ENCODE measurements at regions not wholly inside any gene's neighbourhood (a gene's known extent, or its start where the extent isn't known, plus 50 kb on each side); places are given as distances from the start of the nearest gene placed in this dataset.

DNA sequence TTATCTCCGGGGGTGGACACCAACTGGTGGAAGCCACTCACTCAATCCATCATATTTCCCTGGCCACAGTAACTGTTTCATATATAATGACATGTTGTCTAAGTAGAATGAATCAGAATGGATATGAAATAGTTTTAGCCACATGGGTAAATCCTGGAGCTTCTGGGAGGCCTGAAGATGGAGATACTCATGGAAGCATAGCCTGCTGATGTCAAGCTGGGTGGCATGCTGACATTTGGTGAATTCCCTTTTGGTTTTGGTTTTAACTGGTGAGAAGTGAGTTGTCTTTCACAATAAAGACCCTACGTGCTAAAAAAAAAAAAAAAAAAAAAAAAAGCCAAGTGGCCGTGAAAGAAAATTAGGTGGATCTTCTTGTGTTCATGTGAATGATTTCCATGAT, 105.3 kb upstream of the ITGA6 start:
- Mint-ChIP-seq H3K4me1 (ENCODE audit: low read depth, unreplicated experiment) (no peaks in the 10 kb centered on the region), H3K27me3 (ENCODE audit: insufficient read depth, unreplicated experiment) (no peaks in the 10 kb centered on the region), H3K27ac (ENCODE audit: unreplicated experiment) (no peak overlapping the region), H3K36me3 (ENCODE audit: insufficient read depth, unreplicated experiment) (no peaks in the 10 kb centered on the region), H3K9me3 (ENCODE audit: unreplicated experiment) (peaks cover 9% of the 10 kb centered on the region), H3K4me3 (ENCODE audit: unreplicated experiment) (no peak overlapping the region)
- TF ChIP-seq, protein P1, sequence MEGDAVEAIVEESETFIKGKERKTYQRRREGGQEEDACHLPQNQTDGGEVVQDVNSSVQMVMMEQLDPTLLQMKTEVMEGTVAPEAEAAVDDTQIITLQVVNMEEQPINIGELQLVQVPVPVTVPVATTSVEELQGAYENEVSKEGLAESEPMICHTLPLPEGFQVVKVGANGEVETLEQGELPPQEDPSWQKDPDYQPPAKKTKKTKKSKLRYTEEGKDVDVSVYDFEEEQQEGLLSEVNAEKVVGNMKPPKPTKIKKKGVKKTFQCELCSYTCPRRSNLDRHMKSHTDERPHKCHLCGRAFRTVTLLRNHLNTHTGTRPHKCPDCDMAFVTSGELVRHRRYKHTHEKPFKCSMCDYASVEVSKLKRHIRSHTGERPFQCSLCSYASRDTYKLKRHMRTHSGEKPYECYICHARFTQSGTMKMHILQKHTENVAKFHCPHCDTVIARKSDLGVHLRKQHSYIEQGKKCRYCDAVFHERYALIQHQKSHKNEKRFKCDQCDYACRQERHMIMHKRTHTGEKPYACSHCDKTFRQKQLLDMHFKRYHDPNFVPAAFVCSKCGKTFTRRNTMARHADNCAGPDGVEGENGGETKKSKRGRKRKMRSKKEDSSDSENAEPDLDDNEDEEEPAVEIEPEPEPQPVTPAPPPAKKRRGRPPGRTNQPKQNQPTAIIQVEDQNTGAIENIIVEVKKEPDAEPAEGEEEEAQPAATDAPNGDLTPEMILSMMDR (IDR thresholded peaks at IDR 0.05; ENCODE audit: insufficient read depth in 1 of 2, low read depth in 1 of 2, low read length in 1 of 2, severe bottlenecking in 1 of 2, unreplicated experiment in 1 of 2), result no peak
- no TSS peak for BruUV-seq (replicated peaks)
- intact Hi-C loops (cut with micrococcal nuclease; ENCODE audit: unreplicated experiment), result no loop called here
- Histone ChIP-seq H3K4me3 (ENCODE audit: low read depth, low read length) (no peak overlapping the region), H3K36me3 (ENCODE audit: control insufficient read depth, insufficient read depth, low read length) (no peaks in the 10 kb centered on the region), H3K9me3 (no peaks in the 10 kb centered on the region), H3K4me1 (no peaks in the 10 kb centered on the region), H3K27me3 (replicated peaks; ENCODE audit: control insufficient read depth, insufficient read depth, low read length) (no peaks in the 10 kb centered on the region)
- ChIA-PET POLR2A (no interaction called here), CTCF (interaction anchor here (0.6 to 0.7 kb wide), 2 partner anchors 139 to 150 kb away, joined by 3 to 4 read pairs; no protein-coding TSS in a partner anchor)
- DNase-seq, result no peak

DNA sequence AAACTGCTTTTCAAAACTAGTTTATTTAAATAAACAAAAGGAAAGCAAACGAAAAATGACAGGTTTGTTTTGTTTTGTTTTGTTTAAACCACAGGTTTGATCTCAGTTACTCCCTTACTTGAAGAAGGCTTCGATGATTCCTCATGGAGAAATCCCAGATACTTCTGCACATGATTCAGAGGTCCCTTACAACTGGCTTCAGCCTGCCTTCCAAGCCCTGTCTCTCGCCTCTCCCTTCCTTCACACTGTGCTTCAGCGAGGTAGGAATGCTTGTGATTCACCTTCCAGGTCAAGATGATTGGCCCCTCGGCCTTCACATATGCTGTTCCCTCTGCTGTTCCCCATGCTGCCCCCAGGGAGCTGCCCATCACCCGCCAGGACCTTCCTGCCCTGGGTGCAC, 104.1 kb upstream of the ITGA6 start:
- ChIA-PET CTCF (no interaction called here), POLR2A (no interaction called here)
- peaks cover 9% of the 10 kb centered on the region for H3K9me3 Mint-ChIP-seq (ENCODE audit: unreplicated experiment)
- H3K27ac Mint-ChIP-seq (ENCODE audit: unreplicated experiment), result no peak overlapping the region
- Histone ChIP-seq H3K27me3 (replicated peaks; ENCODE audit: control insufficient read depth, insufficient read depth, low read length) (no peaks in the 10 kb centered on the region), H3K4me1 (no peaks in the 10 kb centered on the region), H3K36me3 (ENCODE audit: control insufficient read depth, insufficient read depth, low read length) (no peaks in the 10 kb centered on the region), H3K9me3 (no peaks in the 10 kb centered on the region), H3K4me3 (ENCODE audit: low read depth, low read length) (no peak overlapping the region)
- no peak for DNase-seq
- no peak overlapping the region for H3K4me3 Mint-ChIP-seq (ENCODE audit: unreplicated experiment)
- H3K4me1 Mint-ChIP-seq (ENCODE audit: low read depth, unreplicated experiment), result no peaks in the 10 kb centered on the region
- TF ChIP-seq, protein P1 (IDR thresholded peaks at IDR 0.05; ENCODE audit: insufficient read depth in 1 of 2, low read depth in 1 of 2, low read length in 1 of 2, severe bottlenecking in 1 of 2, unreplicated experiment in 1 of 2), result no peak
- intact Hi-C loops (cut with micrococcal nuclease; ENCODE audit: unreplicated experiment), result no loop called here
- H3K36me3 Mint-ChIP-seq (ENCODE audit: insufficient read depth, unreplicated experiment), result no peaks in the 10 kb centered on the region
- no peaks in the 10 kb centered on the region for H3K27me3 Mint-ChIP-seq (ENCODE audit: insufficient read depth, unreplicated experiment)
- BruUV-seq (replicated peaks), result no TSS peak

DNA sequence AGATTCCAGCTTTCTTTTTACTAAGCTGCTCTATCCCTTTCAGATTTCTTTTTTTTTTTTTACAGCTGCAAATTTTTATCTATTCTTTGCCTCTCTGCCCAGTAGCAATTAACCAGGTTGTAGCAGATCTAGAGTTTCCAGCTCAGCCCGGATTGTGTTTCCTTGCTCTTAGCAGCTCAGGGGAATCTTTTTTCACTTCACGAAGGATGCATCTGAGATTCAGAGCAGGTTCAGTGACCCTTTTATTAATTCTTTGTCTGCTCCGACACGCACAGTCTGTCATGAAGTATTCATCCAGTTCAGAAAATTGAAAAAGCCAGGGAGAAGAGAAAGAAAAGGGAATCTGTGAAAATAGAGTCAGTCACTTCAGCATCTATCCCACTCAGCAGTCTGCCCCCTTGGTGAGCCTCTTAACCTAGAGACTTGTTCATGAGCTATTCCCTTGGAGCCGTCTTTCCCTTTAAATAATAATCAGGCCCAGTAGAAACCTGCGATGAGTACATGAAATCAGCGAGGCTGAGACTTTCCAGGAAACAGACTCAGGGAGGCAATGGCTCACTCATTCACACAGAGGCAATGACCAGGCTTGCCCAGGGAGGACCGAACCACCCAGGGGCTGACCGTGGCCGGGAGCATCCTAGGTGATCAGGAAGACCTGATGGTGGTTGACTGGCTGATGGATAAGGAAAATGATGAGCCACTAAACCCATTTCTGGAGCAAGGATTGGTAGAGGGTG, 103.4 kb upstream of the ITGA6 start:
- peaks cover under 1% of the 10 kb centered on the region; the same call in 1 of the 2 replicates for H3K4me1 ChIP-seq
- intact Hi-C loops (cut with micrococcal nuclease; ENCODE audit: unreplicated experiment), result no loop called here
- H3K36me3 ChIP-seq (ENCODE audit: control insufficient read depth, insufficient read depth, low read length), result no peaks in the 10 kb centered on the region
- no peaks in the 10 kb centered on the region for H3K27me3 Mint-ChIP-seq (ENCODE audit: insufficient read depth, unreplicated experiment)
- ChIA-PET POLR2A (no interaction called here), CTCF (no interaction called here)
- TF ChIP-seq, protein P1 (IDR thresholded peaks at IDR 0.05; ENCODE audit: insufficient read depth in 1 of 2, low read depth in 1 of 2, low read length in 1 of 2, severe bottlenecking in 1 of 2, unreplicated experiment in 1 of 2), result no peak
- no TSS peak for BruUV-seq (replicated peaks)
- no peaks in the 10 kb centered on the region for H3K27me3 ChIP-seq (replicated peaks; ENCODE audit: control insufficient read depth, insufficient read depth, low read length)
- no peak for DNase-seq
- peaks cover 4% of the 10 kb centered on the region for H3K4me1 Mint-ChIP-seq (ENCODE audit: low read depth, unreplicated experiment)
- no peak overlapping the region for H3K27ac Mint-ChIP-seq (ENCODE audit: unreplicated experiment)
- no peaks in the 10 kb centered on the region for H3K36me3 Mint-ChIP-seq (ENCODE audit: insufficient read depth, unreplicated experiment)
- H3K4me3 ChIP-seq (ENCODE audit: low read depth, low read length), result no peak overlapping the region
- H3K4me3 Mint-ChIP-seq (ENCODE audit: unreplicated experiment), result no peak overlapping the region
- no peaks in the 10 kb centered on the region for H3K9me3 ChIP-seq
- peaks cover 9% of the 10 kb centered on the region for H3K9me3 Mint-ChIP-seq (ENCODE audit: unreplicated experiment)
